Activated B cell treated with CpG ODN at 0.5 μM for 24 hours (primary cell): ENCODE measurements at regions not wholly inside any gene's neighbourhood (a gene's known extent, or its start where the extent isn't known, plus 50 kb on each side); places are given as distances from the start of the nearest gene placed in this dataset.

Experiments used
- ATAC-seq: fragments of 200-7000 bp; cut with Tn5 transposase; one replicate; pipeline ENCODE4 v1.10.0; 2021; ENCODE audit warnings: low read depth, mild to moderate bottlenecking, moderate library complexity
- CTCF ChIA-PET: fragments of 350-600 bp; sonication (Branson Sonifier 250); formaldehyde crosslinking; loops from one replicate; lab custom pipeline; 2021; ENCODE audit warnings: antibody characterized with exemption; lab: Charles Lee
- POLR2A ChIA-PET: fragments of 350-600 bp; sonication (Branson Sonifier 250); formaldehyde crosslinking; loops from one replicate; lab custom pipeline; 2021; ENCODE audit warnings: antibody characterized with exemption; lab: Charles Lee
- DNase-seq: peaks from one replicate; pipeline ENCODE4 v3.0.0; 2022
- H3K27ac Mint-ChIP-seq: one replicate; pipeline ENCODE4 v1.8.0; 2020; ENCODE audit warnings: mixed read lengths
- H3K27me3 Mint-ChIP-seq: one replicate; pipeline ENCODE4 v1.8.0; 2021; ENCODE audit warnings: mixed read lengths
- H3K36me3 Mint-ChIP-seq: one replicate; pipeline ENCODE4 v1.8.0; 2021; ENCODE audit warnings: low read depth, mixed read lengths
- H3K4me1 Mint-ChIP-seq: one replicate; pipeline ENCODE4 v1.8.0; 2021; ENCODE audit warnings: mixed read lengths
- H3K4me3 Mint-ChIP-seq: one replicate; pipeline ENCODE4 v1.8.0; 2020; ENCODE audit warnings: mild to moderate bottlenecking, mixed read lengths
- H3K9me3 Mint-ChIP-seq: one replicate; pipeline ENCODE4 v1.8.0; 2020; ENCODE audit warnings: mixed read lengths
- CTCF ChIP-seq: fragments of 200-600 bp; IDR thresholded peaks from one replicate; pipeline ENCODE4 v1.8.0; 2022; ENCODE audit warnings: antibody characterized with exemption, mild to moderate bottlenecking
- intact Hi-C: fragments of 100-400 bp; cut with micrococcal nuclease; formaldehyde crosslinking; loops from one replicate; pipeline ENCODE4 v1.15.1; 2024

GRCh38 chr15:39086641-39087040 lies 494.2 kb upstream of the THBS1 start:
- Mint-ChIP-seq H3K9me3 (no peaks in the 10 kb centered on the region), H3K27me3 (no peaks in the 10 kb centered on the region), H3K4me3 (no peak overlapping the region), H3K4me1 (no peaks in the 10 kb centered on the region), H3K27ac (no peak overlapping the region), H3K36me3 (no peaks in the 10 kb centered on the region)
- ATAC-seq (no peak), DNase-seq (no peak)
- TF ChIP-seq CTCF, result no peak
- intact Hi-C loops, result no loop called here
- POLR2A ChIA-PET, result no interaction called here
- CTCF ChIA-PET, result no interaction called here

GRCh38 chr15:39088156-39088555 lies 492.7 kb upstream of the THBS1 start:
- no peaks in the 10 kb centered on the region for H3K4me1 Mint-ChIP-seq
- DNase-seq (no peak), ATAC-seq (no peak)
- no peak overlapping the region for H3K27ac Mint-ChIP-seq
- TF ChIP-seq CTCF, result no peak
- POLR2A ChIA-PET, result no interaction called here
- CTCF ChIA-PET, result no interaction called here
- intact Hi-C loops, result no loop called here
- H3K9me3 Mint-ChIP-seq, result no peaks in the 10 kb centered on the region
- no peaks in the 10 kb centered on the region for H3K27me3 Mint-ChIP-seq
- no peak overlapping the region for H3K4me3 Mint-ChIP-seq
- no peaks in the 10 kb centered on the region for H3K36me3 Mint-ChIP-seq

GRCh38 chr15:39092354-39092753 lies 488.5 kb upstream of the THBS1 start:
- DNase-seq (no peak), ATAC-seq (no peak)
- Mint-ChIP-seq H3K9me3 (no peaks in the 10 kb centered on the region), H3K27ac (no peak overlapping the region), H3K4me1 (no peaks in the 10 kb centered on the region), H3K27me3 (no peaks in the 10 kb centered on the region), H3K36me3 (no peaks in the 10 kb centered on the region), H3K4me3 (no peak overlapping the region)
- no peak for TF ChIP-seq CTCF
- CTCF ChIA-PET, result no interaction called here
- intact Hi-C loops, result no loop called here
- POLR2A ChIA-PET, result no interaction called here

GRCh38 chr15:39092761-39093160 lies 488.1 kb upstream of the THBS1 start:
- intact Hi-C loops, result no loop called here
- Mint-ChIP-seq H3K27ac (no peak overlapping the region), H3K9me3 (no peaks in the 10 kb centered on the region), H3K36me3 (no peaks in the 10 kb centered on the region), H3K4me3 (no peak overlapping the region), H3K4me1 (no peaks in the 10 kb centered on the region), H3K27me3 (no peaks in the 10 kb centered on the region)
- ChIA-PET CTCF (no interaction called here), POLR2A (no interaction called here)
- ATAC-seq (no peak), DNase-seq (no peak)
- no peak for TF ChIP-seq CTCF

- Mint-ChIP-seq H3K4me3 (no peak overlapping the region), H3K36me3 (no peaks in the 10 kb centered on the region), H3K27ac (no peak overlapping the region), H3K27me3 (no peaks in the 10 kb centered on the region), H3K4me1 (no peaks in the 10 kb centered on the region), H3K9me3 (no peaks in the 10 kb centered on the region)
- ChIA-PET CTCF (no interaction called here), POLR2A (no interaction called here)
- no peak for TF ChIP-seq CTCF
- intact Hi-C loops, result no loop called here
- DNase-seq, result no peak
- no peak for ATAC-seq
These were observed 486.8 kb upstream of the THBS1 start for GRCh38 chr15:39094116-39094515.
